DND-41 (cell line): ENCODE measurements at regions not wholly inside any gene's neighbourhood (a gene's known extent, or its start where the extent isn't known, plus 50 kb on each side); places are given as distances from the start of the nearest gene placed in this dataset.

Experiments used
- CTCF ChIP-seq: IDR thresholded peaks from 2 replicates; pipeline ENCODE4 v1.5.1; 2012; ENCODE audit warnings: borderline replicate concordance, low read length, moderate library complexity, mild to moderate bottlenecking; ENCODE audit not compliant: poor library complexity, severe bottlenecking; ENCODE audit errors: extremely low read depth
- EZH2 ChIP-seq: IDR thresholded peaks from 3 replicates; pipeline ENCODE4 v1.6.1; 2012; ENCODE audit warnings: borderline replicate concordance, low read depth, mild to moderate bottlenecking, moderate library complexity, low read length, inconsistent platforms; ENCODE audit not compliant: severe bottlenecking

- TF ChIP-seq CTCF (no peak), EZH2 (no peak)
Measured at GRCh38 chr1:114034567-114035303, 55.5 kb downstream of the OLFML3 start.
